GM13977 (cell line): ENCODE measurements at regions not wholly inside any gene's neighbourhood (a gene's known extent, or its start where the extent isn't known, plus 50 kb on each side); places are given as distances from the start of the nearest gene placed in this dataset.

ENCODE experiments used
- DNase-seq: peaks from one replicate; pipeline ENCODE4 v3.0.0; 2012; ENCODE audit warnings: low spot score
- CTCF ChIP-seq: IDR thresholded peaks from 2 replicates; pipeline ENCODE4 v1.5.1; 2012; ENCODE audit warnings: mild to moderate bottlenecking, control low read depth; ENCODE audit not compliant: insufficient read depth; ENCODE audit errors: extremely low read depth, missing control alignments
- in situ Hi-C: fragments of 300-500 bp; cut with MboI; formaldehyde crosslinking; loops from one replicate; pipeline ENCODE4 v1.12.0; 2022; ENCODE audit warnings: low sequenced_read_pairs, low pct_unique_long_range_greater_than_20kb, mixed read lengths, inconsistent platforms; ENCODE audit not compliant: unreplicated experiment

GRCh38 chr11:13884158-13884799 lies 78.2 kb upstream of the SPON1 start:
- no peak for TF ChIP-seq CTCF

GRCh38 chr11:13885083-13885482 lies 77.4 kb upstream of the SPON1 start:
- in situ Hi-C loops: no loop called here
- no peak for TF ChIP-seq CTCF
- no peak for DNase-seq

More at GRCh38 chr11:13884158-13884799, 78.2 kb upstream of the SPON1 start:
- in situ Hi-C loops: no loop called here
- no peak for DNase-seq

GRCh38 chr11:13889552-13890249 lies 72.8 kb upstream of the SPON1 start:
- no peak for DNase-seq
- no peak for TF ChIP-seq CTCF
- in situ Hi-C loops: no loop called here

GRCh38 chr11:13891911-13892310 lies 70.6 kb upstream of the SPON1 start:
- no peak for DNase-seq
- in situ Hi-C loops: no loop called here
- no peak for TF ChIP-seq CTCF

- DNase-seq: no peak
- no peak for TF ChIP-seq CTCF
- in situ Hi-C loops: no loop called here
These were observed 66.1 kb upstream of the SPON1 start for GRCh38 chr11:13896175-13896980.

GRCh38 chr11:13896981-13897353 lies 65.6 kb upstream of the SPON1 start:
- DNase-seq: no peak

More at GRCh38 chr11:13896981-13897353, 65.6 kb upstream of the SPON1 start:
- no peak for TF ChIP-seq CTCF
- in situ Hi-C loops: no loop called here
